NT2/D1 (cell line): ENCODE measurements at regions not wholly inside any gene's neighbourhood (a gene's known extent, or its start where the extent isn't known, plus 50 kb on each side); places are given as distances from the start of the nearest gene placed in this dataset.
"Not testable (repeated sequence)": the region's sequence is repeated elsewhere in the genome, so short reads cannot be mapped to it uniquely, and the experiment has no call there.

Source experiments
- YY1 ChIP-seq: IDR thresholded peaks from 2 replicates; pipeline ENCODE4 v1.6.1; 2011; ENCODE audit not compliant: insufficient read length, insufficient read depth
- ZNF274 ChIP-seq: IDR thresholded peaks from 2 replicates; pipeline ENCODE4 v1.6.1; 2011; ENCODE audit warnings: mild to moderate bottlenecking, low read depth, low read length

- TF ChIP-seq ZNF274, YY1: not testable (repeated sequence)
Observed at GRCh38 chr9:43115813-43116229, 932.4 kb downstream of the SPATA31A6 start.
